Fibroblast of the aortic adventitia (primary cell): ENCODE measurements at regions not wholly inside any gene's neighbourhood (a gene's known extent, or its start where the extent isn't known, plus 50 kb on each side); places are given as distances from the start of the nearest gene placed in this dataset.
"Not testable (repeated sequence)": the region's sequence is repeated elsewhere in the genome, so short reads cannot be mapped to it uniquely, and the experiment has no call there.

ENCODE experiments used
- DNase-seq: peaks from one replicate; pipeline ENCODE4 v3.0.0-alpha.2; 2010; ENCODE audit warnings: low read depth
- H3K4me3 ChIP-seq: 2 replicates; pipeline ENCODE4 v1.5.1; 2011; ENCODE audit warnings: low read depth, mild to moderate bottlenecking, control low read depth, low read length, moderate library complexity
- CTCF ChIP-seq: IDR thresholded peaks from 2 replicates; pipeline ENCODE4 v1.5.1; 2011; ENCODE audit warnings: mild to moderate bottlenecking, low read length, control low read depth, inconsistent platforms; ENCODE audit not compliant: insufficient read depth

GRCh38 chr12:42003031-42003430 lies 141.6 kb downstream of the GXYLT1 start:
- TF ChIP-seq CTCF, result no peak

GRCh38 chr12:42002563-42002962 lies 142.1 kb downstream of the GXYLT1 start:
- no peak for TF ChIP-seq CTCF
- H3K4me3 ChIP-seq, result no peak overlapping the region
- DNase-seq, result no peak

More at GRCh38 chr12:42003031-42003430, 141.6 kb downstream of the GXYLT1 start:
- H3K4me3 ChIP-seq, result no peak overlapping the region
- no peak for DNase-seq

- TF ChIP-seq CTCF, result no peak
- H3K4me3 ChIP-seq, result no peak overlapping the region
- no peak for DNase-seq
Measured at GRCh38 chr12:41998436-41998835, 146.2 kb downstream of the GXYLT1 start.

GRCh38 chr12:41993283-41993682 lies 151.4 kb downstream of the GXYLT1 start:
- DNase-seq, result no peak
- no peak overlapping the region for H3K4me3 ChIP-seq
- no peak for TF ChIP-seq CTCF

GRCh38 chr12:41992692-41993215 lies 151.9 kb downstream of the GXYLT1 start:
- DNase-seq, result no peak
- TF ChIP-seq CTCF, result no peak

GRCh38 chr12:41992022-41992421 lies 152.7 kb downstream of the GXYLT1 start:
- DNase-seq, result no peak
- TF ChIP-seq CTCF, result no peak
- no peak overlapping the region for H3K4me3 ChIP-seq

More at GRCh38 chr12:41992692-41993215, 151.9 kb downstream of the GXYLT1 start:
- H3K4me3 ChIP-seq, result no peak overlapping the region

- no peak for DNase-seq
- no peak for TF ChIP-seq CTCF
- no peak overlapping the region for H3K4me3 ChIP-seq
Measured at GRCh38 chr12:41988715-41989114, 156.0 kb downstream of the GXYLT1 start.

GRCh38 chr12:41986513-41986912 lies 158.2 kb downstream of the GXYLT1 start:
- DNase-seq, result not testable (repeated sequence)

More at GRCh38 chr12:41986513-41986912, 158.2 kb downstream of the GXYLT1 start:
- not testable (repeated sequence) for H3K4me3 ChIP-seq
